Astrocyte (in vitro differentiated cells and primary cell): ENCODE measurements at regions not wholly inside any gene's neighbourhood (a gene's known extent, or its start where the extent isn't known, plus 50 kb on each side); places are given as distances from the start of the nearest gene placed in this dataset.

Experiments
- EZH2 ChIP-seq: IDR thresholded peaks from 2 replicates; pipeline ENCODE4 v1.6.1; 2012; ENCODE audit warnings: mild to moderate bottlenecking, low read length, inconsistent platforms; ENCODE audit not compliant: insufficient read depth
- TF ChIP-seq, protein P1 (sequence below): IDR thresholded peaks from 2 replicates; pipeline ENCODE4 v1.5.1; 2011; ENCODE audit warnings: low read depth, mild to moderate bottlenecking, inconsistent platforms, low read length, moderate library complexity; ENCODE audit not compliant: insufficient read depth

DNA sequence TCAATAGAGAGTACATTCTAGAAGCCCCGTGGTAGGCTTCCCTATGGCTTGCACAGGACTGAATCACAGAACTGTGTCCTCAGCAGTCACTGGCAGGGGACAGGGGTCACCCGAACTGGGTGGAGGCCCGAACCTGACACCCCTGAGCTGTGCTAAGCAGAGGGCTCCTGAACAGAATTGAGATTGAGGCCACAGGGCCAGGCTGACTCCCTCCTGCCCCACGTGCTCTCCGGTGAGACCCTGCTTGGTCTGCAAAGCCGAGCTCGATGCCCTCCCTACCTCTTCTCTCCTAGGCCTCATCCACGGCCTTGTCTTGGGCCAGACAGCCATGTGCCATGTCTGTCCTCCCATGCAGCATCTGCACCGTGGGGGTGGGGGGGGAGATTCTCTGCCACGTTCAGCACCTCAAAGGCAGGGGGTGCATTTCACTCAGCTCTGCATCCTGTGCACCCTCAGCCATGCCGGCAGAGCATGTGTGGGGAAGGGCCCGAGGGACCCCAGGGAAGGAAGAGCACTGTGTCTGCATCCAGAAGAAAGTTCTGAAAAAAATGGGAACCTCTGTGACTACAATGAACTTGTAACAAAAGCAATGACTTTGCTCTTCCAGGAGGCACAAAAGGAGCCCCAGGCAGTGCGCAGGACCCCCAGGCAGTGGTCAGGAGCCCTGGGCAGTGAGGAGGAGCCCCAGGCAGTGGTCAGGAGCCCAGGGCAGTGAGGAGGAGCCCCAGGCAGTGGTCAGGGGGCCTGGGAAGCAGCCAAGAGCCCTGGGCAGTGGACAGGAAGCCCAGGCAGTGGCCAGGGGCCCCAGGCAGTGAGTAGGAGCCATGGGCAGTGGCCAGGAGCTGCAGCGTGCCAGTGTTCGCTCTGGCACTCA is 76.7 kb upstream of the SEPTIN5 start:
- TF ChIP-seq, protein P1, sequence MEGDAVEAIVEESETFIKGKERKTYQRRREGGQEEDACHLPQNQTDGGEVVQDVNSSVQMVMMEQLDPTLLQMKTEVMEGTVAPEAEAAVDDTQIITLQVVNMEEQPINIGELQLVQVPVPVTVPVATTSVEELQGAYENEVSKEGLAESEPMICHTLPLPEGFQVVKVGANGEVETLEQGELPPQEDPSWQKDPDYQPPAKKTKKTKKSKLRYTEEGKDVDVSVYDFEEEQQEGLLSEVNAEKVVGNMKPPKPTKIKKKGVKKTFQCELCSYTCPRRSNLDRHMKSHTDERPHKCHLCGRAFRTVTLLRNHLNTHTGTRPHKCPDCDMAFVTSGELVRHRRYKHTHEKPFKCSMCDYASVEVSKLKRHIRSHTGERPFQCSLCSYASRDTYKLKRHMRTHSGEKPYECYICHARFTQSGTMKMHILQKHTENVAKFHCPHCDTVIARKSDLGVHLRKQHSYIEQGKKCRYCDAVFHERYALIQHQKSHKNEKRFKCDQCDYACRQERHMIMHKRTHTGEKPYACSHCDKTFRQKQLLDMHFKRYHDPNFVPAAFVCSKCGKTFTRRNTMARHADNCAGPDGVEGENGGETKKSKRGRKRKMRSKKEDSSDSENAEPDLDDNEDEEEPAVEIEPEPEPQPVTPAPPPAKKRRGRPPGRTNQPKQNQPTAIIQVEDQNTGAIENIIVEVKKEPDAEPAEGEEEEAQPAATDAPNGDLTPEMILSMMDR = no peak
- no peak for TF ChIP-seq EZH2
